Breast epithelium (tissue), 3 donors: ENCODE measurements at regions not wholly inside any gene's neighbourhood (a gene's known extent, or its start where the extent isn't known, plus 50 kb on each side); places are given as distances from the start of the nearest gene placed in this dataset.

Experiments used
- CTCF ChIP-seq, 3 donors: fragments of 450-650 bp; IDR thresholded peaks; one replicate each; pipeline ENCODE4 v1.5.1; 2016 to 2017; ENCODE audit warnings: antibody characterized with exemption in 3 of 3, mild to moderate bottlenecking in 3 of 3, moderate library complexity in 3 of 3
- POLR2A ChIP-seq: fragments of 450-650 bp; IDR thresholded peaks from one replicate; pipeline ENCODE4 v1.6.1; 2016; ENCODE audit warnings: antibody characterized with exemption, mild to moderate bottlenecking, moderate library complexity
- POLR2AphosphoS5 ChIP-seq, 3 donors: sonication (generic); formaldehyde crosslinking; IDR thresholded peaks; one replicate each; pipeline ENCODE4 v1.6.1; 2017; ENCODE audit warnings: antibody characterized with exemption in 3 of 3

GRCh38 chr4:14582677-14583076 is 419.6 kb upstream of the CPEB2 start:
- TF ChIP-seq CTCF (IDR thresholded peaks at IDR 0.05) (no peak), POLR2A (no peak), POLR2AphosphoS5 (IDR thresholded peaks at IDR 0.05) (no peak)
